Activated CD8-positive, alpha-beta memory T cell treated with anti-CD3 and anti-CD28 coated beads, Interleukin-2, amount 50 U/mL, for 1 hour (primary cell): ENCODE measurements at regions not wholly inside any gene's neighbourhood (a gene's known extent, or its start where the extent isn't known, plus 50 kb on each side); places are given as distances from the start of the nearest gene placed in this dataset.

Experiments used
- DNase-seq: peaks from one replicate; pipeline ENCODE4 v3.0.0-alpha.2; 2020; ENCODE audit errors: extremely low read depth

DNA sequence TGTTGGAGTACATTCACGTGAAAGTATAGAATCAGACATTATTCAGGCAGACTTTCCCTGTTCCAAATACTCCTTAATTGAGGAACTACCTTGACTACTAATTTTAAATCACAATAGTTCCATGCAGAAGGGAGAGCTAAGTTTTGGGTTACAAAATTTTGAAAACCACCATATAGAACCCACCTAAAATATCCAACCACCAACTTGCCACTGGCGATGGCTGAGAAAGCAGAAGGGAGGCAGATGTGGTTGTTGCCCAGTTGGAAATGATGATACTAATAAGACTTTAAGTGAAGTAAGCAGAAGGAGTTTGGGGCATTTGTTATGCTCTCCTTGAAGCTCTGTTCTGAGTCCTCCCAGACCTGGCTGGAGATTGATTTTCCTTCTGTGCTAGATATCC, 190.7 kb downstream of the HLX start:
- DNase-seq: no peak

DNA sequence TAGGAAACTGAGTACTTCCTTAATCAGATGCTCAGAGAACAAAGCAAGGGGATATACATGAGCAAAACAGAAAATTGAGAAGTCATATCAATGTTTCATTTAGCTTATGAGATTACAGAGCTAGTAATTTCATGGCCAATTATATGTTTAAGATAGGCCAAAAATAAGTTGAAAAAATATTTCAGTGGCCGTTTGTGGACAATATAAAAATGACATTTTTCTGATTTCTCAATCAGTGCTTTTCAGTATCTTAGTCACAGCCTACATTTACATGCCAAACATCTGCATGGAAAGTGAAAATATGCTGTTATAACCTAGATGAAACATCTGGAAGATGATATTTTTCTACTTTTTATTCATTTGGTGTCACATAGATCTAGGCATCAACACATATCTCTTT, 192.5 kb downstream of the HLX start:
- DNase-seq: no peak

GRCh38 chr1:221072214-221072613, 193.0 kb downstream of the HLX start:
- DNase-seq: no peak

- no peak for DNase-seq
Measured at GRCh38 chr1:221074332-221074731, 195.1 kb downstream of the HLX start.

- DNase-seq: no peak
Measured at GRCh38 chr1:221075911-221076310, 196.7 kb downstream of the HLX start.

DNA sequence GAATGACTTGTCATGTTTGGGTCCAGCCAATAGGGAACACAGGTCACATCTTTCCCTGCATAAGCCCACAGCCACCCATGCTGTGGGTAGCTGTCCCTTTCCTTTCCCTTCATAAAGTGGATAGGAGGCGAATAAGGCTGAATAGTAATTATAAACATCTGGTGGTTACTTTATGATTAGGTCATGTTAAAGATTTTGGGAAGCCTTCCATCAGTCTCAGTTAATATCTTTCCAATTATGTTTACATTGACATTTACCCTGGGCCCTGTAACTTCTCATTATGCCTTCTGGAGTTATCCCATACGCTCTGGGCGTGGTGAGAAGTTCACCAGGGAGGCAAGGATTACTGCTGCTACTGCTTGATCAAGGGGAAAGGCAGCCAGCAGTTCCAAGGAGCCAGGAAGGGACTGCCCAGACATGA, 197.2 kb downstream of the HLX start:
- no peak for DNase-seq

GRCh38 chr1:221078260-221078965, 199.2 kb downstream of the HLX start:
- no peak for DNase-seq

DNA sequence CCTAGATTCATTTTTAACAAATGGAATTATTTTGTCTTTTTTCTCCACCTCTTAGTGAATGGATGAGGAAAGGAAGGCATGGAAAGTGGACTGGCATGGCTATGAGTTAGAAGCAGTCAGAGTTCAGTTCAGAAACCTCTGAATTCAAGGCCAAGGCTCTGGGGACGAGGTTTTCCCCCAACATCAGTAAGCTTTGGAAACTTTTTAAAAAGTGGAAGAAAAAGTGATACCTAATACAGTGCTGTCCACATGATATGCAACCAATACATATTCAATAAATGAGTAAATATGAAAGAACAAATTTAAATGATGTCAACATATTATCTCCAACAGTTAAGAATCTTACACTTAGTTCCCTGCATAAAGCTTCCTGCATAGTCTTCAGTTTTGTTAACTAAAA, 204.7 kb downstream of the HLX start:
- no peak for DNase-seq

- DNase-seq: no peak
Measured at GRCh38 chr1:221084681-221085080, 205.4 kb downstream of the HLX start.

GRCh38 chr1:221085701-221086375, 206.6 kb downstream of the HLX start:
- DNase-seq: no peak

- DNase-seq: no peak
Measured at GRCh38 chr1:221087919-221088318, 208.7 kb downstream of the HLX start.

DNA sequence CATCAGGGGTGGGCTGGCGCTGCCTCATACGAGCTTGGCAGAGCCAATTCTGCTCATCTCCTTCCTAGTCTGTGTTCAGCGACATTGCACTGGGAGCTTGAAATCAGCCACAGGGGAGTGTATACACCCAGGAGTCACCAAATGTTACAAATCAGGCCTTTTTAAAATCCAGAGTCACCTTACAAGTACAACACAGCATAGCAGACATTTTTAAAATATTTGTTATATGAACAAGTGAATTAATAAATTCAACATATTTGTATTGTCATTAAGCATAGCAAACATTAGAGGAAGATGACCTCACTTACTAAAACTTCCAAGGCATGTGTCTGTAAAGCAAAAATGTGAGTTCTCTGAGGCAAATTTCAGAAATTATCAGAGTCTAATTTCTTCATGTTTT, 210.0 kb downstream of the HLX start:
- DNase-seq: no peak

DNA sequence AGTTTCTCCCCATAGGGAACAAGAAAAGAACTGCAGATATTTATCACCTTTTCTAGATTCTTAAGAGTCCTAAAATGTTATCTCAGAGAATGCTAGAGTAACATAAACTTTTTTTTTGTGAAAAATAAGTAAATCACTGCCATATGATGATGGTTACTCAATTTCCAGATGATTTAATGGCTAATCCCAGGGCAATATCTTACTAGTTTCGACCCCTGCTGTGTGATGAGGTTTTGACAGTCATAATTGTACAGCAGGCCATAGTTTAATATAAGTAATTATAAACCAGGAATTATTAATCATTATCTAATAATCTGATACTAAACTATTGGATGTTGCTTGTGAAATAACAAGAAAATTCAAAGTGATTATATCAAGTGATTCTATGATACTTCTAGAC, 210.6 kb downstream of the HLX start:
- no peak for DNase-seq

DNA sequence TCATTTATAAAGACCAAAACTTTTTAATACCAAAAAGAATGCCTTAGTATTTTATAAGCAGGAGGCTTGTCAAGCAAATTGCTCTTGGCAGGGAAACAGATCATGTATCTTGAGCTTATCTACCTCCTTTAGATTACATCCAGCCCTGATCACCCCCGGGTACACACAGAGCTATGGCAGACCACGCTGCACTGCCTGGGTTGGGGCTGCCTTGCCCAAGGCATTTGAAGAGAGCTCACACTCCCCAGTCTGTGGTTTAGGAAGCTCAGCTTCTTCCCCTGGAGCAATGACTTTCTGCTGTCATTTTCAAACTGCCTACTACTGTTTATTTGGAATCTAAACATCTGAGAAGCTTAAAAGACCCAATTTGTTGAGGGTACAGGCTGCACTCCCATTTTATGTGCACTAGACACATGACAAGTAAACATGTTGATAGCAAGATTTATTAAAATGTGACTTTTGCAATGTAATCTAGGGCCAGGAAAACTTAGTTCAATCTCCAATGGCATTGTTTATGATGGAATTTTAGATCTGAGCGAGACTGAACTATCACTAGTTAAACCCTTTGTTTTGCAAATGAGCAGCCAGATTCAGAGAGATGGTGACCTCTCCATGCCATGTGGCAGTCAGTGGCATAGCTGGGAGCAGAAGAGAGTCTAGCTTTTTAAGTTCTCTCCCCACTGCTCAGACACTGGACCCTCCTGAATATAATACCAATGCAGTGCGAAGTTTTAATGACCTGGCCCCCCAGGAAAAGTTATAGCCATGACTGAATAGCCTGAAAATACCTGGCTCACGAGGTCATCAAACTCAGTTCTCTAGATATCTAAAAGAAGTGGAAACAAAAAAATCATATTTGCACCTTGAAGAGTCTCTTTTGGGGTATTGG, 214.9 kb downstream of the HLX start:
- no peak for DNase-seq

DNA sequence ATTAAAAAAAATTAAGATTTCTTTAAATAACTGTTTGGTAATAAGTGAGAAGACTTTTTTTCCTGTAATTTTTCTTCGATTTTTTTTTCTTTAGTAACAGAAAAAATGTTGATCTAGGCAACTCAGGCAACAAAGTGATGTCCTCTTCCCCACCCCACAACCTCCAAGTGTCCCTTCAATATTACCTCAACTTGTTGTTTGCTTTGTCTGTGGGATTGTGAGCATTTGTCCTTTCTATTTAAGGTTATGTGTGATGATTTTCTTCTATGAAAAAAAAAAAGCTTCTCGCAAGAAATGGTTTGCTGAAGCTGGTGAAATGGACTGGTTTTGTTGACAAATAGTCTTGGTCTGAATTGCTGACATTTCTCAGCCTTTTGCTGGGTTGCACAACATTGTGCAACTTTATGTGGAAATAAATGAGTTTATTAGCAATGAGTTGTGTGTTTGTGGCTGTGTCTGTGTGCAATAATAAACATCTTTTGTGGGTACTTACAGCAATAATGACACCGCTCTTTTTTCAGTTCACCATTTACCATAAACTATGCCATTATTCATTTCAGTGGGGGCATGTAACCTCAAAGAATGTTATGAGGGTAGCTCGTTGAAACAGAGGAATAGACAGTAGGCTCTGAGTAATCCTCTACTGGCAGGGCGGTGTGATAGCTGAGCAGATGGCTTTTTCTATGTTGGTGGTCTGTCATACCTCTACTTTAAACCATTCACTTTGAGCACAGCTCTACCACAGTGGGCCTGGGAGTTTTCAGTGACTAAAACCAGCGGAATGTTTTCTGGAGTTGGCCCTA, 218.4 kb downstream of the HLX start:
- no peak for DNase-seq

GRCh38 chr1:221098471-221099405, 219.5 kb downstream of the HLX start:
- no peak for DNase-seq

- DNase-seq: no peak
Measured at GRCh38 chr1:221099747-221100595, 220.7 kb downstream of the HLX start.

GRCh38 chr1:221100611-221101010, 221.4 kb downstream of the HLX start:
- DNase-seq: no peak

DNA sequence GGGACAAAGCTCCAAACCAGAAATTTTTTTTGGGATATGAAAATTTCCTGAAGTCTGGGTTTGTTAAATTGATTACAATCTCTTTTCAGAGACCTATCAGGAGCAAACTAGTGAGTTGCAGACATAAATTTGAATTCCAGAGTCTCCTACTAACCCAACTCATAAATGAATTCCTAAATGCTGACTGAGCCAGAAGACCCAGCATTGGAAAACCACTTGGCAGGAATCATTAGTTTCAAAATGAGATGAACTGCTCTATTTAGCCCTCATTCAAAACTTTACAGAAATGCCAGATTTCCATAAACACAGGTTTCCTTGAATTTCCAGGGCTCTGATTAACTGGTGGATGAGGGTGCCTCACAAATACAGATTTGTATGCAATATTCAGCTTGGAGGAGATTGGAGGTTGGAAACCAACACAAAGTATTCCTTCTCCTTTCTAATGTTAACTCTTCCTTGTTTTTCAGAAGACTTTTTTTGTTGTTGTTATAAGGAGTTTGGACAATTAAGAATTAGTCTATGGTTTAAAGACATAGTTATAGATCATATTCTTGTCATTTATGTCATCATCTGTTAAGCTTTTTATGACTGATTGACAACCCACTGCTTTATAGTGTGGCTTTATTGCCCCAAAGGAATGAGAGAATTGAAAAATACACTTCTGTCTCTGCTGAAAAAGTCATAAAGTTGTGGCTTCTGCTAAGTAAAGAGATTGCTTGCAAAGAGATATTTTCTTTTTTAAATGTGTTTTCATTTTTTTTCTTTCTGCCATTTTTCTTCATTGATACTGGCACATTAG, 222.8 kb downstream of the HLX start:
- no peak for DNase-seq
